SU-DHL-6 (cell line): ENCODE measurements at regions not wholly inside any gene's neighbourhood (a gene's known extent, or its start where the extent isn't known, plus 50 kb on each side); places are given as distances from the start of the nearest gene placed in this dataset.

Experiments
- CTCF ChIP-seq: fragments of 200-600 bp; sonication (generic); IDR thresholded peaks from one replicate; pipeline ENCODE4 v1.5.1; 2017; ENCODE audit warnings: antibody characterized with exemption, mild to moderate bottlenecking, low read length, moderate library complexity; ENCODE audit not compliant: insufficient read depth, poor library complexity, severe bottlenecking
- EZH2phosphoT487 ChIP-seq: fragments of 200-600 bp; sonication (generic), shearing (Covaris generic); conservative IDR thresholded peaks from 2 replicates; pipeline ENCODE4 v1.6.1; 2018; ENCODE audit warnings: mild to moderate bottlenecking, antibody characterized with exemption, low read length, moderate library complexity, mixed read lengths

GRCh38 chr21:15407585-15407984 is 322.2 kb upstream of the USP25 start:
- TF ChIP-seq CTCF, result no peak
- TF ChIP-seq EZH2phosphoT487, result no peak
